Stimulated activated naive CD8-positive, alpha-beta T cell treated with anti-CD3 and anti-CD28 coated beads, Interleukin-15, Interleukin-2, amounts not matched to agents 100 ng/mL and 50 ng/mL, for 24 hours (primary cell): ENCODE measurements at regions not wholly inside any gene's neighbourhood (a gene's known extent, or its start where the extent isn't known, plus 50 kb on each side); places are given as distances from the start of the nearest gene placed in this dataset.
"Not testable (repeated sequence)": the region's sequence is repeated elsewhere in the genome, so short reads cannot be mapped to it uniquely, and the experiment has no call there.

Experiments
- H3K27ac Mint-ChIP-seq: one replicate; pipeline ENCODE4 v1.8.0; 2021; ENCODE audit warnings: mild to moderate bottlenecking, mixed read lengths
- H3K27me3 Mint-ChIP-seq: one replicate; pipeline ENCODE4 v1.8.0; 2021; ENCODE audit warnings: mixed read lengths
- H3K36me3 Mint-ChIP-seq: one replicate; pipeline ENCODE4 v1.8.0; 2021; ENCODE audit warnings: low read depth, mixed read lengths
- H3K4me1 Mint-ChIP-seq: one replicate; pipeline ENCODE4 v1.8.0; 2021; ENCODE audit warnings: low read depth, mixed read lengths
- H3K4me3 Mint-ChIP-seq: one replicate; pipeline ENCODE4 v1.8.0; 2021; ENCODE audit warnings: mild to moderate bottlenecking, mixed read lengths
- H3K9me3 Mint-ChIP-seq: one replicate; pipeline ENCODE4 v1.8.0; 2021; ENCODE audit warnings: mixed read lengths

- Mint-ChIP-seq H3K27me3 (no peaks in the 10 kb centered on the region), H3K27ac (peak overlapping the region; percentile 13), H3K4me1 (peaks cover 20% of the 10 kb centered on the region), H3K36me3 (no peaks in the 10 kb centered on the region), H3K9me3 (no peaks in the 10 kb centered on the region), H3K4me3 (no peak overlapping the region)
Observed at GRCh38 chr14:105581551-105582341, 55.4 kb downstream of the TMEM121 start.

GRCh38 chr14:105582639-105583038 lies 56.3 kb downstream of the TMEM121 start:
- H3K27ac Mint-ChIP-seq, result peak overlapping the region; percentile 67
- no peaks in the 10 kb centered on the region for H3K36me3 Mint-ChIP-seq
- no peaks in the 10 kb centered on the region for H3K27me3 Mint-ChIP-seq
- H3K9me3 Mint-ChIP-seq, result no peaks in the 10 kb centered on the region
- peaks cover 17% of the 10 kb centered on the region for H3K4me1 Mint-ChIP-seq
- H3K4me3 Mint-ChIP-seq, result no peak overlapping the region

DNA sequence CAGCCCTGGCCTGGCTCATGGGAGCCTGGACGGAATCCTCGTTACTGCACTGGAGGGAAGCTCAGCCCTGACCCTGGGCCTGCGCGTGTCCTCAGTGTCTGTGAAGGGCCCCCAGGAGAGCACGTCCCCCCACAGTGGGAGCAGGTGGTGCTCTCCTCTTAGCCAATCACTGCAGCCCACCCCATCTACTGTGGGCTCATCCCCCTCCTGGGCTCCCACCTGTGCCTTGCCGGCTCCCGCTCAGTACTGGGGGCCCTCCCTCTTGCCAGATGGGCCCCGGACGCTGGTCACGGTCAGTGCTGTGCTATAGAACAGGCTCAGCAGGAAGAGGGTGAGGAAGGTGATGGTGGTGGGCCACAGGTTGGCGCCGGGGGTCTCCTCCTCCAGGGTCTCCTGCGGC lies 57.5 kb downstream of the TMEM121 start:
- not testable (repeated sequence) for H3K9me3 Mint-ChIP-seq, H3K27ac Mint-ChIP-seq, H3K4me3 Mint-ChIP-seq, H3K27me3 Mint-ChIP-seq, H3K36me3 Mint-ChIP-seq
- peaks cover 10% of the 10 kb centered on the region for H3K4me1 Mint-ChIP-seq

DNA sequence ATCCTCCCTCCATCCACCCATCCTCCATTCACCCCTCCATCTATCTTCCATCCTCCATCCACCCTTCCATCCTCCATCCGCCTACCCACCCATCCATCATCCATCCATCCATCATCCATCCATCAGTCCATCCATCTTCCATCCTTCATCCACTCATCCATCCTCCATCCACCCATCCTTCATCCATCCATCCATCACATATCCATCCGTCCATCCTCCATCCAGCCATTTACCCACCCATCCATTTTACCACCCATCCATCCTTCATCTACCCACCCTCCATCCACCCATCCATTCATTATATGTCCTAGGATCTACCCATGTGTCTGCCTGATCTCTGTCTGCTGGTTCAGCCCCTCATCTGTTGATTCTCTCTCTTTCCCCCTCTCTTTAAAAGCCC lies 58.9 kb downstream of the TMEM121 start:
- H3K4me3 Mint-ChIP-seq, H3K27ac Mint-ChIP-seq, H3K9me3 Mint-ChIP-seq, H3K36me3 Mint-ChIP-seq, H3K27me3 Mint-ChIP-seq: not testable (repeated sequence)
- peaks cover 10% of the 10 kb centered on the region for H3K4me1 Mint-ChIP-seq

- H3K27ac Mint-ChIP-seq, H3K36me3 Mint-ChIP-seq, H3K4me1 Mint-ChIP-seq, H3K9me3 Mint-ChIP-seq, H3K27me3 Mint-ChIP-seq, H3K4me3 Mint-ChIP-seq: not testable (repeated sequence)
Observed at GRCh38 chr14:105585722-105586121, 59.3 kb downstream of the TMEM121 start.

DNA sequence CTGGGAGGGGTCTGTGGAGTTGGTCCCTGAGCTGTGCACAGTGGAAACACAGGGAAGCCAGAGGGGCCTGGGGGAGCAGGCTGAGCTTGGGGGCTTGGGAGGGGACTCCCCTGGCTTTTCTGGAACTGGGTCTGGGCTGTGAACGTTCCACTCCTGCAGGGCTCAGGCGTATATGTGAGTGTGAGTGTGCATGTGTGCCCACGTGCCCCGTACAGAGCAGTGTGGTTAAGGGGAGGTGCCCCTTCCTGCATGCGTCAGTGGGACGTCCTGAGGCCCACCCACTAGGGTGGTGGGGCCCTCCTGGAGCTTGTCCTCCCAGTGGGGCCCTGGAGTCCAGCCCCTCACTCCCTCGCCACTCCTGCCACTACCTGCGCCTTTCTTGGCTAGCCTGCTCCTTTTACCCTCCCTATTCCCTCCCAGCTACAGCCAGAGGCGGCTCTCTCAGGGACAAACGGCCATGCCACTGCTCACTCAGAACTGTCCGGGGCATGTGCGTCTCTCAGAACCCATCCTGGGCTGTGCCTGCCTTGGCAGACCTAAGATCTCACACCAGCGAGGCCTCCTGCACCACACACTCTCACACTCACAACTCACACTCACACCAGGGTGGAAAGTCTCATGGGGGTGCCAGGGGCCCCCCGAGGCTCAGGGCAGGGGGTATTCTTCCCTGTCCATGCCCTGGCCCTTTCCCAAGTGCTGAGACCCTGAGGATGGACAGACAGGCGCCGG lies 59.9 kb downstream of the TMEM121 start:
- H3K36me3 Mint-ChIP-seq, H3K4me3 Mint-ChIP-seq, H3K4me1 Mint-ChIP-seq, H3K27ac Mint-ChIP-seq, H3K9me3 Mint-ChIP-seq, H3K27me3 Mint-ChIP-seq: not testable (repeated sequence)

GRCh38 chr14:105587034-105587433 lies 60.7 kb downstream of the TMEM121 start:
- not testable (repeated sequence) for H3K4me3 Mint-ChIP-seq, H3K36me3 Mint-ChIP-seq, H3K27me3 Mint-ChIP-seq, H3K9me3 Mint-ChIP-seq, H3K27ac Mint-ChIP-seq, H3K4me1 Mint-ChIP-seq

DNA sequence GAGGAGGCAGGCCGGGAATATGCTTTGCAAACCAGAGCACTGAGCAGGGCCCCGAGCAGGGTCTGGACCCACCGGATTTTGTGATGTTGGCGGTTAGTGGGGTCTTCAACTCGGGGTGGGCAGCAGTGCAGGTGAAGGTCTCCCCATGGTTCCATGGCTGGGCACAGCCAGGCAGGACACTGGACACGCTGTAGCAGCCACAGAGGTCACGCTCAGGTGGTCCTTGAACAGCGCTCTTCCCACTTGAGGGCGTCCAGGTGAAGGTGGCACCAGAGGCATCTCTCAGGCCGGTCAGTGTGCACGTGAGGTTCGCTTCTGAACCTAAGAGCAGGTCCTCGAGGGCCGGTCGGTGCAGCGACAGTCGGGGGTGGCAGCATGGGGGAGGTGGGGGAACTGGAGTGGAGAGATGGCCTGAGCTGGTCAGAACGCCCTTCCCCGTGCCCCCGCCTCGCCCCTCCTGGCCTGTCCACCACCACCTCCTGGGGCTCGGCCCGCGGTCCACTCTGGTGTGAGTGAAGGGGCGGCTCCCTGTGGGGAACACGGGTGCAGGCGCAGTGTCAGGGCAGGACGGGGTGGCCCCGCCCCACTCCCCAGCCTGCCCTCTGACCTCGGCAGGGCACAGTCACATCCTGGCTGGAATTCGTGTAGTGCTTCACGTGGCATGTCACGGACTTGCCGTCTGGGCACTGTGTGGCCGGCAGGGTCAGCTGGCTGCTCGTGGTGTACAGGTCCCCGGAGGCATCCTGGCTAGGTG lies 61.3 kb downstream of the TMEM121 start:
- not testable (repeated sequence) for H3K4me3 Mint-ChIP-seq

GRCh38 chr14:105588236-105588860 lies 62.0 kb downstream of the TMEM121 start:
- no peaks in the 10 kb centered on the region for H3K27me3 Mint-ChIP-seq
- no peak overlapping the region for H3K27ac Mint-ChIP-seq
- H3K9me3 Mint-ChIP-seq, result no peaks in the 10 kb centered on the region
- no peaks in the 10 kb centered on the region for H3K36me3 Mint-ChIP-seq
- no peaks in the 10 kb centered on the region for H3K4me1 Mint-ChIP-seq
- no peak overlapping the region for H3K4me3 Mint-ChIP-seq

More for the DNA sequence above, 61.3 kb downstream of the TMEM121 start:
- not testable (repeated sequence) for H3K36me3 Mint-ChIP-seq, H3K4me1 Mint-ChIP-seq, H3K27me3 Mint-ChIP-seq, H3K9me3 Mint-ChIP-seq, H3K27ac Mint-ChIP-seq

- Mint-ChIP-seq H3K36me3 (no peaks in the 10 kb centered on the region), H3K4me1 (no peaks in the 10 kb centered on the region), H3K9me3 (no peaks in the 10 kb centered on the region), H3K27ac (no peak overlapping the region), H3K27me3 (no peaks in the 10 kb centered on the region), H3K4me3 (no peak overlapping the region)
Observed at GRCh38 chr14:105589161-105589925, 63.0 kb downstream of the TMEM121 start.

- not testable (repeated sequence) for H3K9me3 Mint-ChIP-seq, H3K4me1 Mint-ChIP-seq, H3K36me3 Mint-ChIP-seq, H3K4me3 Mint-ChIP-seq, H3K27me3 Mint-ChIP-seq, H3K27ac Mint-ChIP-seq
Observed at GRCh38 chr14:105589926-105590185, 63.5 kb downstream of the TMEM121 start.

GRCh38 chr14:105591052-105591451 lies 64.7 kb downstream of the TMEM121 start:
- Mint-ChIP-seq H3K4me1 (no peaks in the 10 kb centered on the region), H3K9me3 (no peaks in the 10 kb centered on the region), H3K27ac (no peak overlapping the region), H3K36me3 (no peaks in the 10 kb centered on the region), H3K27me3 (no peaks in the 10 kb centered on the region), H3K4me3 (no peak overlapping the region)

DNA sequence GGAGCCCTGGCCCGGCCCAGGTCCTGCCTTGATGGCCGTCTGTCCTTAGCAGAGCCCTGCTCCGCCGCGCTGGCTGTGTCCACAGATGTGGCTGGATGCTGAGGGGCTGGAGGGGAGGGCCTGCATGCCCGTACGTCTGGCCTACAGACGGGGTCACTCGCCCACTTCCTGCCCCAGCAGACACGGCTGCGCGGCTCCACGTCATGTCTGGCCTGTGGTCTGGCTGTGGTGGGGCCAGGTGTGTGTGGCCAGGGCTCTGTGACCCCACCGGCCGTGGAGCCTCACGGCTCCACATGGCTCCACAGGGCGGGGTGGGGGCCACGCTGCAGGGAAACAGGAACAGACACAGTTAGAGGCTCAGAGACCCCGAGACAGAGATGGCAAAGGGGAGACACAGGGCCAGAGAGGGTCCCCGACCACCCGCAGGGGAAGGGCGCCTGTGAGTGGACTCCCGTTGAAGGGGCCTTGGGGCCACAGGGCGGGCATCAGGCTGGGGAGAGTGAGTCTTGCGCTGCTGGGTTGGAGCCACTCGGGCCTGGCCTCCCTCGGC lies 65.5 kb downstream of the TMEM121 start:
- H3K36me3 Mint-ChIP-seq, H3K4me1 Mint-ChIP-seq, H3K27me3 Mint-ChIP-seq, H3K9me3 Mint-ChIP-seq, H3K27ac Mint-ChIP-seq, H3K4me3 Mint-ChIP-seq: not testable (repeated sequence)

DNA sequence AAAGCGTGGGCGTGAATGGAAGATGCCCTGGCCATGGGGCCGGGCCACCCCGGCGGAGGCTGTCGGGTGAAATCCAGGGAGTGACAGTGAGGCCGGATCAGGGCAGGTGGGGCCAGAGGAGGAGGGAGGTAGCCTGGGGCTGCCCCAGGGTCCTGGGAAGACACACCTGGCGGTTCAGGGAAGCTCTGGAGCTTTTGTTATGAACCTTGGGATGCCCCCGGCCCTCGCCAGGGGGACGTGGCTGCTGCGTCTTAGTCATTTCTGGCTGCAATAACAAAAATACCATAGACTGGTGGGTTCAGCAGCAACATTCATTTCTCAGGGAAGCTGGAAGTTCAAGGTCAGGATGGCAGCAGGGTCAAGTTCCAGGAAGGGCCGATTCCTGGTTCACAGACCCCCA lies 66.3 kb downstream of the TMEM121 start:
- H3K27ac Mint-ChIP-seq, H3K36me3 Mint-ChIP-seq, H3K4me1 Mint-ChIP-seq, H3K27me3 Mint-ChIP-seq, H3K4me3 Mint-ChIP-seq, H3K9me3 Mint-ChIP-seq: not testable (repeated sequence)
